ENCODE measurements at regions not wholly inside any gene's neighbourhood (a gene's known extent, or its start where the extent isn't known, plus 50 kb on each side); places are given as distances from the start of the nearest gene placed in this dataset.

DNA sequence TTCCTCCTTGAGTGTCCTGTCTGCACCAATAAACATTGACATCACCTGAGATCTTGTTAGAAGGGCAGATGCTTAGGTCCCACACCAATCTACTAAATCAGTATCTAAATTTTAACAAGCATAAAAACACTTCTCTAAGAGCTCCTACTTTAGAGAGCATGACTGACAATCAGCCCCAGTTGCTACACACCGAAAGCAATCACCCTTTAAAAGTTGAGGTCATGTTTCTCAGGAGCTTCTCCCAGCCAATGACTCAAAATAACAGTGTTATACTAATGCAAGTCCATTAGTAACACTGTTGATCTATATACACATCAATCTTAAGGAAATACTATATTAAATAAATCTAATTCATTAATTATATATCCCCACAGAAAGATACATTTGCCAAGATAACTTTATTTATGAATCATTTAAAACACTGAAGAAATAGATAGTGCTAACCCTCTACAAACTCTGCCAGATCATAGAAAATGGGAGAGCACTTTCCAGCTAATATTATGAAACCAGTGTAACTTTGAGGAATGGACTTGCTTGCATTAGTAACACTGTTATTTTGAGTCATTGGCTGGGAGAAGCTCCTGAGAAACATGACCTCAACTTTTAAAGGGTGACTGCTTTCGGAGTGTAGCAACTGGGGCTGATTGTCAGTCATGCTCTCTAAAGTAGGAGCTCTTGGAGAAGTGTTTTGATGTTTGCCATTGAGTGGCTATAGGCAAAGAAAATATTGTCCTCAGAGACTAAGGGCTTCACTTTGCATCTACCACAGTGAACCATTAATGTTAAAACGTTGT is 109.8 kb upstream of the HDX start:
- Histone ChIP-seq H3K36me3 (ENCODE audit: control insufficient read depth, insufficient read depth, low read length) (no peaks in the 10 kb centered on the region), H3K27ac (ENCODE audit: low read depth, low read length, severe bottlenecking) (no peak overlapping the region), H3K4me1 (ENCODE audit: control insufficient read depth, insufficient read depth, low read length, poor library complexity, severe bottlenecking) (no peaks in the 10 kb centered on the region), H3K4me3 (ENCODE audit: extremely low read depth, insufficient read depth, low read length, poor library complexity, severe bottlenecking) (no peak overlapping the region), H3K9me3 (ENCODE audit: control insufficient read depth, low read length) (no peaks in the 10 kb centered on the region)
- WGBS, 2 experiments (ENCODE audit: insufficient coverage in 2 of 2): 80% methylated on average over 1 of the region's 3 CpGs; no CpG with 5 or more reads in 1 of the 2 experiments

DNA sequence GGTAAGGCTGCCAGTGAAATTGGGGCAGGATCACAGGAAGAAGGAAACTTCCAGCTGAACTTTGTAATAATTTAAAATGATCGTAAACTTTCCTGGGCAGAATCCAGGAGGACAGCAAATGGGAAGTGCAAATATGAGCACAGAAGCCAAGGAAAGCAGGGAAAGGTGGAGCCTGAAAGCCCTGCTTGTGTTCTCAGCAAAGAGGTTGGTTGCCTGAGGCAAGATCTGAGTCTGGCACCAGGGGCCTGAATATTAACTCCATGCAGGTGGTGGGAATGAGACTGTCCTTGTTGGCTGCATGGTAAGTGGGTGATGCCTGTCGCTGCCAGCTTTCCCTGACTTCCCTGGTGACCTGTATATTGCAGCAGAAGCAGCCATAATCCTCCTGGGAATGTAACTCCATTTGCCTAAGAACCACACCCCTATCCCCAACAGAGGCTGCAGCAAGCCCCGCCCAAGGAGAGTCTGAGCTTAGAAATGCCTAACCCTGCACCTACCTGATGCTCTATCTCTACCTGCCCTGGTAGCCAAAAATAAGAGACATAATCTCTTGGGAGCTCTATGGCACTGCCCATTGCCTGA is 132.0 kb upstream of the HDX start:
- 80 to 100% methylated on average over 1 of the region's 3 CpGs for WGBS, 2 experiments (ENCODE audit: insufficient coverage in 2 of 2)
- Histone ChIP-seq H3K4me3 (ENCODE audit: extremely low read depth, insufficient read depth, low read length, poor library complexity, severe bottlenecking) (no peak overlapping the region), H3K36me3 (ENCODE audit: control insufficient read depth, insufficient read depth, low read length) (no peaks in the 10 kb centered on the region), H3K4me1 (ENCODE audit: control insufficient read depth, insufficient read depth, low read length, poor library complexity, severe bottlenecking) (no peaks in the 10 kb centered on the region), H3K27ac (ENCODE audit: low read depth, low read length, severe bottlenecking) (no peak overlapping the region), H3K9me3 (ENCODE audit: control insufficient read depth, low read length) (no peaks in the 10 kb centered on the region)

DNA sequence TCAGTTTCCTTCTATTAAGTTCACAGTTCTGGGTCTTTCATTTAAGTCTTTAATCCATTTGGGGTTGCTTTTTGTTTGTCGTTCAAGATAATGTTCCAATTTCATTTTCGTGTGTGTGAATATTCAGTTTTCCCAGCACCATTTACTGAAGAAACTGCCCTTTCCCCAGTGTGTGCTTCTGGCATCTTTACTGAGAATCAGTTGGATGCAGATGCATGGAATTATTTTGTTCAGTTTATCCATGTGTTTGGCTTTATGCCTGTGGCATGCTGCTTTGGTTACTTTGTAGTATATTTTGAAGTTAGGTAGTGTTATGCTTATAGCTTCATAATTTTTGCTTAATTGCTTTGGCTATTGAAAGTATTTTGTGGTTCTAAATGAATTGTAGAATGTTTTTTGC is 163.8 kb upstream of the HDX start:
- Histone ChIP-seq H3K4me3 (ENCODE audit: extremely low read depth, insufficient read depth, low read length, poor library complexity, severe bottlenecking) (no peak overlapping the region), H3K4me1 (ENCODE audit: control insufficient read depth, insufficient read depth, low read length, poor library complexity, severe bottlenecking) (no peaks in the 10 kb centered on the region), H3K9me3 (ENCODE audit: control insufficient read depth, low read length) (no peaks in the 10 kb centered on the region), H3K27ac (ENCODE audit: low read depth, low read length, severe bottlenecking) (no peak overlapping the region), H3K36me3 (ENCODE audit: control insufficient read depth, insufficient read depth, low read length) (no peaks in the 10 kb centered on the region)
- no CpG with 5 or more reads among the region's 2 CpGs for WGBS, 2 experiments (ENCODE audit: insufficient coverage in 2 of 2)

DNA sequence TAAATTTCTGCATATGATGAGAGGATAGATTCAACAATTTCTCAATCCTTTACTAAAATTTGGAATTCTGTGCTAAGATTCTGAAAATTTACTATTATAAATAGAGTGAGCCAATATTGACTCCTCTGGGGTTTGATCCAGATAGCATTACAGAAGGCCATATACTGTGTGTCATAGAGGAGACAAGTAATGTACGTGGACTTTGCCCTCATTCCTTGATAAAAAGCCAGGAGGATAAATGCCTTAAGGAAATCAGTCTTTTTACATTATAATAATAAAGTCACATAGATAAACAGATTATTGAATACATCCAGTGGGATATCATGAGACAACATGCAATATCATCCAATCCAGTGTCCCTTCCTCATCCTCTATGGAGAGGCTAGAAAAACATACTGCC is 188.0 kb upstream of the HDX start:
- H3K9me3 ChIP-seq (ENCODE audit: control insufficient read depth, low read length): no peaks in the 10 kb centered on the region
- H3K27ac ChIP-seq (ENCODE audit: low read depth, low read length, severe bottlenecking): no peak overlapping the region
- WGBS, 2 experiments (ENCODE audit: insufficient coverage in 2 of 2): no CpG with 5 or more reads among the region's 1 CpG
- no peak overlapping the region for H3K4me3 ChIP-seq (ENCODE audit: extremely low read depth, insufficient read depth, low read length, poor library complexity, severe bottlenecking)
- H3K4me1 ChIP-seq (ENCODE audit: control insufficient read depth, insufficient read depth, low read length, poor library complexity, severe bottlenecking): no peaks in the 10 kb centered on the region
- H3K36me3 ChIP-seq (ENCODE audit: control insufficient read depth, insufficient read depth, low read length): no peaks in the 10 kb centered on the region

DNA sequence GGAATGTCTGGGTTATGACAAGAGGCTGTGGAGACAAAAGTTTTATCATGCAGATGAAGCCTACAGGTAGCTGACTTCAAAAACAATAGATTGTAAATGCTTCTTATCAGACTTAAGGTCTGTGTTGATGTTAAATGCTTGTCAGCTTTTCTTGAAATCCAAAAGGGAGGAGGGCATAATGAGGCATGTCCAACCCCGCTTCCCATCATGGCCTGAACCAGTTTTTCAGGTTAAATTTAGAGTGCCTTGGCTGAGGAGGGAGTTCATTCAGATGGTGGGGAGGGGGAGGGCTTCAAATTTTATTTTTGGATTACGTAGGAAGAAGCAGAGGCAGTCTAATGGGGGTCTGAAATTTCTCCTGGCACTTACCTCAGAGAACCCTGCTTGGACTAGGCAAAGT is 207.7 kb upstream of the HDX start:
- Histone ChIP-seq H3K4me3 (ENCODE audit: extremely low read depth, insufficient read depth, low read length, poor library complexity, severe bottlenecking) (no peak overlapping the region), H3K27ac (ENCODE audit: low read depth, low read length, severe bottlenecking) (no peak overlapping the region), H3K36me3 (ENCODE audit: control insufficient read depth, insufficient read depth, low read length) (no peaks in the 10 kb centered on the region), H3K9me3 (ENCODE audit: control insufficient read depth, low read length) (no peaks in the 10 kb centered on the region), H3K4me1 (ENCODE audit: control insufficient read depth, insufficient read depth, low read length, poor library complexity, severe bottlenecking) (no peaks in the 10 kb centered on the region)
- 75 to 80% methylated on average over 1 to 2 of the region's 2 CpGs for WGBS, 2 experiments (ENCODE audit: insufficient coverage in 2 of 2)

DNA sequence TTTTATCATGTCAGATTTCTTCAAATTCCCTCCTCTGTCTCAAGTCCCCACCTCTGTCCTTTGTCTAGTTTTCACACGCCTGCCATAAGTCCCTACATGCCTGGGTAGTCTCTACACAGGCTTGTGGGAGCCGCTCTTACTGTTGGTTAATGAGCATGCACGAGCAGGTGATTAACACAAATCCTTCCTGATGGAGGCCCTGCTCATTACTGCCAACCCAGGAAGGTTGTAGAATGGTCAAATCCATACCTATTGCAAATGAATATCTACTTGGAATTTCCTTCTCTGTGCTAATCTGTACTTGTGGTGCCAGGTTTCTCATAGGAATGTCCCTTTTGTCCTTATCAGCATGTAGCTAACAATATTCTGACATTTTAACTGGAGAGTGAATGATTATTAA is 208.4 kb upstream of the HDX start:
- Histone ChIP-seq H3K4me3 (ENCODE audit: extremely low read depth, insufficient read depth, low read length, poor library complexity, severe bottlenecking) (no peak overlapping the region), H3K36me3 (ENCODE audit: control insufficient read depth, insufficient read depth, low read length) (no peaks in the 10 kb centered on the region), H3K4me1 (ENCODE audit: control insufficient read depth, insufficient read depth, low read length, poor library complexity, severe bottlenecking) (no peaks in the 10 kb centered on the region), H3K9me3 (ENCODE audit: control insufficient read depth, low read length) (no peaks in the 10 kb centered on the region), H3K27ac (ENCODE audit: low read depth, low read length, severe bottlenecking) (no peak overlapping the region)
- no CpG with 5 or more reads among the region's 3 CpGs for WGBS, 2 experiments (ENCODE audit: insufficient coverage in 2 of 2)

DNA sequence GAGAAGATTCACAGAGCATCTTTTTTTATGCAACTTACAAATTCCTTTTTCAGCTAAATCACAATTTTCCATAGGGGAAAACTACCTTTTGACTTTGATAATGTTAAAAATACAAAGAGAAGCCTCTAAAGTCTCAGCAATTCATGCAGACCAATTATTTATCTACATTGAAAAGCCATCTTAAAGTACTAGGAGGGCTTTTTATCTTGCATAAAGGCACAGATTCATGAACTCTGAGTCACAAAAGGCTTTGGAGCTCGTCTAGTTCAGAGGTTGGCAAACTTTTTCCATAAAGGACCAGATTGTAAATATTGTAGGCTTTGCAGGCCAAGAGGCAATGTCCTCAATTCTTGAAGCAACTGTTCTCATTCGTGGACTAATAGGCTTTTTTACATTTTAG is 210.4 kb upstream of the HDX start:
- Histone ChIP-seq H3K4me3 (ENCODE audit: extremely low read depth, insufficient read depth, low read length, poor library complexity, severe bottlenecking) (no peak overlapping the region), H3K27ac (ENCODE audit: low read depth, low read length, severe bottlenecking) (no peak overlapping the region), H3K36me3 (ENCODE audit: control insufficient read depth, insufficient read depth, low read length) (no peaks in the 10 kb centered on the region), H3K4me1 (ENCODE audit: control insufficient read depth, insufficient read depth, low read length, poor library complexity, severe bottlenecking) (no peaks in the 10 kb centered on the region), H3K9me3 (ENCODE audit: control insufficient read depth, low read length) (no peaks in the 10 kb centered on the region)
- 50% methylated on average over 1 of the region's 2 CpGs; no CpG with 5 or more reads in 1 of the 2 experiments for WGBS, 2 experiments (ENCODE audit: insufficient coverage in 2 of 2)

DNA sequence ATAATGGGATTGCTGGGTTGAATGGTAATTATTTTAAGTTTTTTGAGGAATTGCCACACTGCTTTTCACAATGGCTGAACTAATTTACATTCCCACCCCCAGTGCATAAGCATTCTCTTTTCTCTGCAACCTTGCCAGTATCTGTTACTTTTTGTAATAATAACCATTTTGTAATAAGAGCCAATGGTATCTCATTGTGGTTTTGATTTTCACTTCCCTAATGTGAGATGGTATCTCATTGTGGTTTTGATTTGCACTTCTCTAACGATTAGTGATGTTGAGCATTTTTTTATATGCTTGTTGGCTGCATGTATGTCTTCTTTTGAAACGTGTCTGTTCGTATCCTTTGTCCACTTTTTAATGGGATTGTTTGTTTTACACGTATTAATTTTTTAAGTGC is 213.1 kb upstream of the HDX start:
- Histone ChIP-seq H3K4me1 (ENCODE audit: control insufficient read depth, insufficient read depth, low read length, poor library complexity, severe bottlenecking) (no peaks in the 10 kb centered on the region), H3K36me3 (ENCODE audit: control insufficient read depth, insufficient read depth, low read length) (no peaks in the 10 kb centered on the region), H3K4me3 (ENCODE audit: extremely low read depth, insufficient read depth, low read length, poor library complexity, severe bottlenecking) (no peak overlapping the region), H3K27ac (ENCODE audit: low read depth, low read length, severe bottlenecking) (no peak overlapping the region), H3K9me3 (ENCODE audit: control insufficient read depth, low read length) (no peaks in the 10 kb centered on the region)
- no CpG with 5 or more reads among the region's 4 CpGs for WGBS, 2 experiments (ENCODE audit: insufficient coverage in 2 of 2)

DNA sequence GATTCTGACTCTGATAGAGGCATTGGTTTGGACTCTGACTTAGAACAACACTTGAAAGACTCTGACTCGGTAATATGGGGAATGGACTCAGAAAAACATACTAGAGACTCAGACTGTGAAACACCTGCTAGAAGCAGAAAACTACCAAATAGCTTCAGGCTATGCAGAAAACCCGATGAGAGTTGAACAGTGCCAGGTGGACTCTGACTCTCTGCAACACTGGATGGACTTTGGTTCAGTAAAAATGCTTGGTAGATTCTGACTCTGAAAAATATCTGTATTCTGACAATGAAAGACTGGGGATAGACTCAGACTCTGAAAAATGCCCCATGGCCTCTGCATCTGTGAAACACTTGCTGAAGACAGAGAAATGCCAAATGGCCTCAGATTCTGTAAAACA is 215.1 kb upstream of the HDX start:
- no peaks in the 10 kb centered on the region for H3K36me3 ChIP-seq (ENCODE audit: control insufficient read depth, insufficient read depth, low read length)
- H3K4me1 ChIP-seq (ENCODE audit: control insufficient read depth, insufficient read depth, low read length, poor library complexity, severe bottlenecking): no peaks in the 10 kb centered on the region
- H3K9me3 ChIP-seq (ENCODE audit: control insufficient read depth, low read length): no peaks in the 10 kb centered on the region
- no peak overlapping the region for H3K4me3 ChIP-seq (ENCODE audit: extremely low read depth, insufficient read depth, low read length, poor library complexity, severe bottlenecking)
- 83% methylated on average over 1 of the region's 2 CpGs; no CpG with 5 or more reads in 1 of the 2 experiments for WGBS, 2 experiments (ENCODE audit: insufficient coverage in 2 of 2)
- H3K27ac ChIP-seq (ENCODE audit: low read depth, low read length, severe bottlenecking): no peak overlapping the region

DNA sequence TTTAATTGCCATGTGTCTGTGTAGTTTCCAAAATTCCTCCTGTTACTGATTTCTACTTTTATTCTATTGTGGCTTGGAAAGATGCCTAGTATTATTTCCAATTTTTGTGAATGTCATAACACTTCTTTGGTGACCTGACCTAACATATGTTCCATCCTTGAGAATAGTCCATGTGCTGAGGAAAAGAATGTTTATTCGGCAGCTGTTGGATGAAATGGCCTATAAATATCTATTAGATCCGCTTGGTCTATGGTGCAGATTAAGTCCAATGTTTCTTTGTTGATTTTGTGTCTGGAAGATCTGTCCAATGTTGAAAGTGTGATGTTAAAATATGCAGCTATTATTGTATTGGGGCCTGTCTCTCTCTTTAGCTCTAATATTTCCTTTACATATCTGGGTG is 219.2 kb upstream of the HDX start:
- WGBS, 2 experiments (ENCODE audit: insufficient coverage in 2 of 2): no CpG with 5 or more reads among the region's 2 CpGs
- Histone ChIP-seq H3K27ac (ENCODE audit: low read depth, low read length, severe bottlenecking) (no peak overlapping the region), H3K9me3 (ENCODE audit: control insufficient read depth, low read length) (no peaks in the 10 kb centered on the region), H3K36me3 (ENCODE audit: control insufficient read depth, insufficient read depth, low read length) (no peaks in the 10 kb centered on the region), H3K4me3 (ENCODE audit: extremely low read depth, insufficient read depth, low read length, poor library complexity, severe bottlenecking) (no peak overlapping the region), H3K4me1 (ENCODE audit: control insufficient read depth, insufficient read depth, low read length, poor library complexity, severe bottlenecking) (no peaks in the 10 kb centered on the region)

DNA sequence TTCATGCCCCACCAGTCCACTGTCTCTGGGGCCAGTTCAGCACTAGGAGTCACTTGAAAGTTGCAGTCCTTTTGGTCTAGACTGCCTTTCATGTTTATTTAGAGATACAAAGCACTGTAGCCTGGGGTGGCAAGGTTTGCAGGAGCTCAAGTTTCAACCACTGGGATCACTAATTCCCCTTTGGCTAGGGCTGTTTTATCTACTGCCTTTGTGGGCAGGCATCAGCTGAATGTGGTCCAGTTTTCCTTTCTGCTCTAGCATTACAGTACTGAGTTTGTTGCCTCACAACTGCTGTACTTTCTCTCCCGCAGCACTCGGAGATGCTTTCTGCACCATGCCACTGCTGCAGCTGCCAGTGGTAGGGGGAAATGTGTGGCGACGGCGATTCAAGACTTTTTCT is 222.3 kb upstream of the HDX start:
- no peaks in the 10 kb centered on the region for H3K36me3 ChIP-seq (ENCODE audit: control insufficient read depth, insufficient read depth, low read length)
- H3K4me1 ChIP-seq (ENCODE audit: control insufficient read depth, insufficient read depth, low read length, poor library complexity, severe bottlenecking): no peaks in the 10 kb centered on the region
- H3K9me3 ChIP-seq (ENCODE audit: control insufficient read depth, low read length): no peaks in the 10 kb centered on the region
- 100% methylated on average over 1 of the region's 5 CpGs; no CpG with 5 or more reads in 1 of the 2 experiments for WGBS, 2 experiments (ENCODE audit: insufficient coverage in 2 of 2)
- no peak overlapping the region for H3K27ac ChIP-seq (ENCODE audit: low read depth, low read length, severe bottlenecking)
- H3K4me3 ChIP-seq (ENCODE audit: extremely low read depth, insufficient read depth, low read length, poor library complexity, severe bottlenecking): no peak overlapping the region
